IPS DF 6.9 (cell line): ENCODE measurements at regions not wholly inside any gene's neighbourhood (a gene's known extent, or its start where the extent isn't known, plus 50 kb on each side); places are given as distances from the start of the nearest gene placed in this dataset.
A peak's percentile ranks its signal among the peaks of the same experiment; 100 is the strongest.
"Not testable (repeated sequence)": the region's sequence is repeated elsewhere in the genome, so short reads cannot be mapped to it uniquely, and the experiment has no call there.

Experiments used
- DNase-seq: peaks from one replicate; pipeline ENCODE4 v3.0.0-alpha.2; 2013; ENCODE audit warnings: low read depth, low spot score
- H3K27ac ChIP-seq: one replicate; pipeline ENCODE4 v1.5.1; 2013; ENCODE audit warnings: low read length, control low read depth
- H3K27me3 ChIP-seq: 2 replicates; pipeline ENCODE4 v1.6.1; 2013; ENCODE audit warnings: mild to moderate bottlenecking, low read length; ENCODE audit not compliant: control insufficient read depth, insufficient read depth
- H3K36me3 ChIP-seq: 2 replicates; pipeline ENCODE4 v1.6.1; 2013; ENCODE audit warnings: low read length; ENCODE audit not compliant: control insufficient read depth, insufficient read depth
- H3K4me1 ChIP-seq: 2 replicates; pipeline ENCODE4 v1.6.1; 2013; ENCODE audit warnings: low read length; ENCODE audit not compliant: control insufficient read depth, insufficient read depth
- H3K4me3 ChIP-seq: 2 replicates; pipeline ENCODE4 v1.5.1; 2013; ENCODE audit warnings: mild to moderate bottlenecking, low read length
- H3K9me3 ChIP-seq: 2 replicates; pipeline ENCODE4 v1.6.1; 2013; ENCODE audit warnings: low read length, inconsistent platforms; ENCODE audit not compliant: control insufficient read depth, insufficient read depth
- WGBS: extraction: QIAGEN DNeasy Blood & Tissue Kit; methylation state at CpG from one replicate; pipeline ENCODE4 v1.1.7; 2013; ENCODE audit warnings: mixed read lengths, missing lambda C conversion rate; ENCODE audit not compliant: insufficient read length, insufficient coverage; 5-methylcytosine and 5-hydroxymethylcytosine counted together

GRCh38 chr4:62618042-62618441 is 1417.9 kb downstream of the ADGRL3 start:
- Histone ChIP-seq H3K27ac (no peak overlapping the region), H3K4me1 (no peaks in the 10 kb centered on the region), H3K9me3 (no peaks in the 10 kb centered on the region), H3K27me3 (no peaks in the 10 kb centered on the region), H3K36me3 (no peaks in the 10 kb centered on the region), H3K4me3 (no peak overlapping the region)
- DNase-seq = no peak
- WGBS = no CpG with 5 or more reads among the region's 2 CpGs

GRCh38 chr4:62601737-62602136 is 1401.6 kb downstream of the ADGRL3 start:
- H3K4me1 ChIP-seq = no peaks in the 10 kb centered on the region
- no peaks in the 10 kb centered on the region for H3K36me3 ChIP-seq
- H3K9me3 ChIP-seq = no peaks in the 10 kb centered on the region
- WGBS = no CpG with 5 or more reads among the region's 1 CpG
- no peak for DNase-seq
- H3K4me3 ChIP-seq = no peak overlapping the region
- H3K27ac ChIP-seq = no peak overlapping the region
- H3K27me3 ChIP-seq = no peaks in the 10 kb centered on the region

GRCh38 chr4:62595265-62595664 is 1395.1 kb downstream of the ADGRL3 start:
- not testable (repeated sequence) for H3K4me1 ChIP-seq, H3K27me3 ChIP-seq, H3K4me3 ChIP-seq, H3K27ac ChIP-seq, H3K9me3 ChIP-seq, H3K36me3 ChIP-seq, DNase-seq
- no CpG with 5 or more reads among the region's 12 CpGs for WGBS

GRCh38 chr4:62591756-62592155 is 1391.6 kb downstream of the ADGRL3 start:
- H3K9me3 ChIP-seq = peaks cover 2% of the 10 kb centered on the region; the same call in 1 of the 2 replicates
- H3K4me1 ChIP-seq = no peaks in the 10 kb centered on the region
- H3K4me3 ChIP-seq = no peak overlapping the region
- H3K27me3 ChIP-seq = no peaks in the 10 kb centered on the region
- 0 out of 2 replicates have a peak, but pooled peaks cover 2% of the 10 kb centered on the region for H3K36me3 ChIP-seq
- WGBS = 100% methylated on average over 2 of the region's 2 CpGs
- no peak overlapping the region for H3K27ac ChIP-seq
- DNase-seq = no peak

- Histone ChIP-seq H3K36me3 (0 out of 2 replicates have a peak, but pooled peaks cover 2% of the 10 kb centered on the region), H3K4me3 (no peak overlapping the region), H3K9me3 (peaks cover 2% of the 10 kb centered on the region; the same call in 1 of the 2 replicates), H3K27me3 (no peaks in the 10 kb centered on the region), H3K27ac (no peak overlapping the region), H3K4me1 (no peaks in the 10 kb centered on the region)
- no CpG with 5 or more reads among the region's 1 CpG for WGBS
- no peak for DNase-seq
Measured at GRCh38 chr4:62588671-62589070, 1388.5 kb downstream of the ADGRL3 start.

- no peaks in the 10 kb centered on the region for H3K27me3 ChIP-seq
- WGBS = no CpG with 5 or more reads among the region's 4 CpGs
Measured at GRCh38 chr4:62571494-62571893, 1371.4 kb downstream of the ADGRL3 start.

GRCh38 chr4:62560858-62561257 is 1360.7 kb downstream of the ADGRL3 start:
- H3K9me3 ChIP-seq = no peaks in the 10 kb centered on the region
- no peak overlapping the region for H3K27ac ChIP-seq
- H3K36me3 ChIP-seq = no peaks in the 10 kb centered on the region
- DNase-seq = no peak
- no peak overlapping the region for H3K4me3 ChIP-seq
- H3K27me3 ChIP-seq = no peaks in the 10 kb centered on the region
- H3K4me1 ChIP-seq = no peaks in the 10 kb centered on the region

More at GRCh38 chr4:62571494-62571893, 1371.4 kb downstream of the ADGRL3 start:
- no peak for DNase-seq
- H3K4me3 ChIP-seq = no peak overlapping the region
- no peak overlapping the region for H3K27ac ChIP-seq
- H3K4me1 ChIP-seq = no peaks in the 10 kb centered on the region
- no peaks in the 10 kb centered on the region for H3K9me3 ChIP-seq
- no peaks in the 10 kb centered on the region for H3K36me3 ChIP-seq

GRCh38 chr4:62550121-62550520 is 1350.0 kb downstream of the ADGRL3 start:
- no peaks in the 10 kb centered on the region for H3K27me3 ChIP-seq
- H3K9me3 ChIP-seq = no peaks in the 10 kb centered on the region
- no peak overlapping the region for H3K4me3 ChIP-seq
- H3K27ac ChIP-seq = no peak overlapping the region
- DNase-seq = no peak
- H3K4me1 ChIP-seq = no peaks in the 10 kb centered on the region
- WGBS = no CpG with 5 or more reads among the region's 2 CpGs
- no peaks in the 10 kb centered on the region for H3K36me3 ChIP-seq

- no peaks in the 10 kb centered on the region for H3K9me3 ChIP-seq
- WGBS = no CpG with 5 or more reads among the region's 1 CpG
- H3K4me3 ChIP-seq = no peak overlapping the region
- DNase-seq = no peak
- H3K36me3 ChIP-seq = no peaks in the 10 kb centered on the region
- no peaks in the 10 kb centered on the region for H3K4me1 ChIP-seq
- H3K27me3 ChIP-seq = no peaks in the 10 kb centered on the region
- H3K27ac ChIP-seq = no peak overlapping the region
Measured at GRCh38 chr4:62549601-62550000, 1349.5 kb downstream of the ADGRL3 start.

GRCh38 chr4:62548765-62549164 is 1348.6 kb downstream of the ADGRL3 start:
- Histone ChIP-seq H3K27ac (no peak overlapping the region), H3K36me3 (no peaks in the 10 kb centered on the region), H3K4me3 (no peak overlapping the region), H3K4me1 (no peaks in the 10 kb centered on the region), H3K27me3 (no peaks in the 10 kb centered on the region), H3K9me3 (no peaks in the 10 kb centered on the region)
- DNase-seq = no peak

- no CpG with 5 or more reads among the region's 13 CpGs for WGBS
- Histone ChIP-seq H3K27me3 (no peaks in the 10 kb centered on the region), H3K4me1 (no peaks in the 10 kb centered on the region), H3K27ac (no peak overlapping the region), H3K36me3 (no peaks in the 10 kb centered on the region), H3K9me3 (no peaks in the 10 kb centered on the region), H3K4me3 (no peak overlapping the region)
- DNase-seq = peak; percentile 22
Measured at GRCh38 chr4:62548108-62548524, 1348.0 kb downstream of the ADGRL3 start.
